GM20431 (cell line): ENCODE measurements at regions not wholly inside any gene's neighbourhood (a gene's known extent, or its start where the extent isn't known, plus 50 kb on each side); places are given as distances from the start of the nearest gene placed in this dataset.

ENCODE experiments used
- in situ Hi-C: fragments of 300-500 bp; cut with MseI, MboI; formaldehyde crosslinking; loops from one replicate; pipeline ENCODE4 v1.15.0; 2020; ENCODE audit warnings: low sequenced_read_pairs; ENCODE audit not compliant: unreplicated experiment

GRCh38 chr1:101290922-101291561 lies 54.2 kb downstream of the S1PR1 start:
- in situ Hi-C loops = loop anchor here (25.0 kb wide), 2 partner anchors 154 to 379 kb away; no protein-coding TSS in a partner anchor

GRCh38 chr1:101291562-101292380 lies 55.0 kb downstream of the S1PR1 start:
- in situ Hi-C loops = loop anchor here (25.0 kb wide), 2 partner anchors 154 to 379 kb away; no protein-coding TSS in a partner anchor

- in situ Hi-C loops = loop anchor here (25.0 kb wide), 2 partner anchors 156 to 381 kb away; no protein-coding TSS in a partner anchor
These were observed 56.7 kb downstream of the S1PR1 start for GRCh38 chr1:101293461-101294051.

GRCh38 chr1:101295209-101295608 lies 58.4 kb downstream of the S1PR1 start:
- in situ Hi-C loops = loop anchor here (25.0 kb wide), 2 partner anchors 158 to 383 kb away; no protein-coding TSS in a partner anchor

- in situ Hi-C loops = loop anchor here (25.0 kb wide), 2 partner anchors 161 to 386 kb away; no protein-coding TSS in a partner anchor
These were observed 61.8 kb downstream of the S1PR1 start for GRCh38 chr1:101298663-101299062.

- in situ Hi-C loops = loop anchor here (25.0 kb wide), 2 partner anchors 162 to 387 kb away; no protein-coding TSS in a partner anchor
These were observed 62.3 kb downstream of the S1PR1 start for GRCh38 chr1:101299141-101299540.

GRCh38 chr1:101299710-101300109 lies 62.9 kb downstream of the S1PR1 start:
- in situ Hi-C loops = loop anchor here (25.0 kb wide), 3 partner anchors 138 to 387 kb away; no protein-coding TSS in a partner anchor

- in situ Hi-C loops = loop anchor here (25.0 kb wide), 1 partner anchor 136 kb away; no protein-coding TSS in a partner anchor
These were observed 64.1 kb downstream of the S1PR1 start for GRCh38 chr1:101300916-101301315.

- in situ Hi-C loops = loop anchor here (25.0 kb wide), 1 partner anchor 136 kb away; no protein-coding TSS in a partner anchor
These were observed 64.7 kb downstream of the S1PR1 start for GRCh38 chr1:101301446-101302057.

- in situ Hi-C loops = loop anchor here (25.0 kb wide), 1 partner anchor 134 kb away; no protein-coding TSS in a partner anchor
These were observed 66.2 kb downstream of the S1PR1 start for GRCh38 chr1:101302831-101303511.

GRCh38 chr1:101307985-101308689 lies 71.3 kb downstream of the S1PR1 start:
- in situ Hi-C loops = loop anchor here (25.0 kb wide), 1 partner anchor 129 kb away; no protein-coding TSS in a partner anchor

- in situ Hi-C loops = loop anchor here (25.0 kb wide), 1 partner anchor 128 kb away; no protein-coding TSS in a partner anchor
These were observed 72.1 kb downstream of the S1PR1 start for GRCh38 chr1:101308935-101309333.

- in situ Hi-C loops = loop anchor here (25.0 kb wide), 1 partner anchor 128 kb away; no protein-coding TSS in a partner anchor
These were observed 72.8 kb downstream of the S1PR1 start for GRCh38 chr1:101309334-101310311.

GRCh38 chr1:101310506-101310905 lies 73.7 kb downstream of the S1PR1 start:
- in situ Hi-C loops = loop anchor here (25.0 kb wide), 1 partner anchor 127 kb away; no protein-coding TSS in a partner anchor

GRCh38 chr1:101311146-101311920 lies 74.5 kb downstream of the S1PR1 start:
- in situ Hi-C loops = loop anchor here (25.0 kb wide), 1 partner anchor 126 kb away; no protein-coding TSS in a partner anchor

GRCh38 chr1:101312147-101312546 lies 75.3 kb downstream of the S1PR1 start:
- in situ Hi-C loops = loop anchor here (25.0 kb wide), 1 partner anchor 125 kb away; no protein-coding TSS in a partner anchor
